Esophagus squamous epithelium (tissue), 4 donors: ENCODE measurements at regions not wholly inside any gene's neighbourhood (a gene's known extent, or its start where the extent isn't known, plus 50 kb on each side); places are given as distances from the start of the nearest gene placed in this dataset.

Experiments used
- CTCF ChIP-seq, 6 experiments: fragments of 450-650 bp in 4 of 6; fragments of 200-600 bp in 2 of 6; sonication (generic) in 2 of 6; IDR thresholded peaks; one replicate each; pipeline ENCODE4 v1.5.1; 2016 to 2019; ENCODE audit warnings: antibody characterized with exemption in 6 of 6, mild to moderate bottlenecking in 4 of 6, moderate library complexity in 4 of 6
- POLR2A ChIP-seq, 4 donors: fragments of 450-650 bp; IDR thresholded peaks; one replicate each; pipeline ENCODE4 v1.6.1; 2017; ENCODE audit warnings: antibody characterized with exemption in 4 of 4, mild to moderate bottlenecking in 4 of 4, moderate library complexity in 3 of 4

- TF ChIP-seq CTCF (IDR thresholded peaks at IDR 0.05) (no peak), POLR2A (IDR thresholded peaks at IDR 0.05) (no peak)
Observed at GRCh38 chr12:123032736-123033391, 52.4 kb downstream of the ARL6IP4 start.
